Endodermal cell (in vitro differentiated cells): ENCODE measurements at regions not wholly inside any gene's neighbourhood (a gene's known extent, or its start where the extent isn't known, plus 50 kb on each side); places are given as distances from the start of the nearest gene placed in this dataset.

Experiments
- DNase-seq: peaks from one replicate; pipeline ENCODE4 v3.0.0-alpha.2; 2017
- H3K27ac ChIP-seq: 2 replicates; pipeline ENCODE4 v1.5.1; 2013; ENCODE audit warnings: mild to moderate bottlenecking, low read depth, low read length, moderate library complexity
- H3K27me3 ChIP-seq: 2 replicates; pipeline ENCODE4 v1.6.1; 2013; ENCODE audit warnings: mild to moderate bottlenecking, low read length, moderate library complexity; ENCODE audit not compliant: insufficient read depth, control insufficient read depth, poor library complexity, severe bottlenecking
- H3K36me3 ChIP-seq: 2 replicates; pipeline ENCODE4 v1.7.0; 2013; ENCODE audit warnings: mild to moderate bottlenecking, low read length, moderate library complexity; ENCODE audit not compliant: control insufficient read depth, insufficient read depth
- H3K4me1 ChIP-seq: one replicate; pipeline ENCODE4 v1.7.0; 2013; ENCODE audit warnings: low read length; ENCODE audit not compliant: control insufficient read depth, insufficient read depth
- H3K4me3 ChIP-seq: 2 replicates; pipeline ENCODE4 v1.5.1; 2013; ENCODE audit warnings: mild to moderate bottlenecking, low read length, moderate library complexity
- H3K9ac ChIP-seq: 2 replicates; pipeline ENCODE4 v1.6.1; 2013; ENCODE audit warnings: mild to moderate bottlenecking, low read length, moderate library complexity; ENCODE audit not compliant: poor library complexity, severe bottlenecking; ENCODE audit errors: extremely low read depth
- H3K9me3 ChIP-seq: 2 replicates; pipeline ENCODE4 v1.6.1; 2013; ENCODE audit warnings: mild to moderate bottlenecking, low read length, moderate library complexity; ENCODE audit not compliant: control insufficient read depth
- H3K27ac Mint-ChIP-seq: 2 replicates; pipeline ENCODE4 v1.8.0; 2020; ENCODE audit warnings: mixed read lengths
- H3K27me3 Mint-ChIP-seq: 2 replicates; pipeline ENCODE4 v1.8.0; 2021; ENCODE audit warnings: mild to moderate bottlenecking, mixed read lengths; ENCODE audit not compliant: insufficient read depth
- H3K36me3 Mint-ChIP-seq: 2 replicates; pipeline ENCODE4 v1.8.0; 2020; ENCODE audit warnings: low read depth, mixed read lengths
- H3K4me1 Mint-ChIP-seq: 2 replicates; pipeline ENCODE4 v1.8.0; 2020; ENCODE audit warnings: mixed read lengths
- H3K4me3 Mint-ChIP-seq: 2 replicates; pipeline ENCODE4 v1.8.0; 2020; ENCODE audit warnings: mild to moderate bottlenecking, moderate library complexity, mixed read lengths
- H3K9me3 Mint-ChIP-seq: 2 replicates; pipeline ENCODE4 v1.8.0; 2020; ENCODE audit warnings: mild to moderate bottlenecking, mixed read lengths
- WGBS, 2 experiments: methylation state at CpG; one replicate each; pipeline versions ENCODE4 v1.1.5 to v1.1.7; 2013; ENCODE audit warnings: missing lambda C conversion rate in 2 of 2, mixed read lengths in 1 of 2; ENCODE audit not compliant: insufficient coverage in 1 of 2, insufficient read length in 1 of 2; 5-methylcytosine and 5-hydroxymethylcytosine counted together
- TF ChIP-seq, protein P1 (sequence below): fragments of 200-600 bp; sonication (generic); conservative IDR thresholded peaks from 2 replicates; pipeline ENCODE4 v1.5.0; 2021; ENCODE audit warnings: antibody characterized with exemption, mild to moderate bottlenecking

DNA sequence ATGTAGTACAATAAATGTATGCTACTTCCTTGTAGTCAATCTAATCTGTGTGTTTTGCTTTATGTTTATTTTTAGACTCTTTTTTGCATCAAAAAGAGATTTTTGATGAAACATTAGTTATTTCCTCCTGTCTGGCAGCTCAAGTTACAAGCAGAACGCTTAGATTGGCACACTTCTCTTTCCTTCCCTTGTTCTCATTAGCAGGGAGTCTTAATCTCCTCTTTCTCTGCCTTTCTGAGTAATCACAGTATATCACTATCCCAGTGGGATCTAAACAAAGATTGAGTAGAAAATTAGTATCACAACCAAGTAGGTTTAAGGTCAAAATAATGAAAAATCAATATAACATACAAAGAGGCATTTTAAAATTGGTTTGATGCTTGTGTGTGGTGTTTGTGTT is 1192.6 kb downstream of the C4orf33 start:
- Histone ChIP-seq H3K27me3 (no peaks in the 10 kb centered on the region), H3K4me1 (peaks cover 4% of the 10 kb centered on the region), H3K36me3 (no peaks in the 10 kb centered on the region), H3K9me3 (no peaks in the 10 kb centered on the region), H3K4me3 (peak overlapping the region; percentile 24), H3K27ac (no peak overlapping the region), H3K9ac (no peak overlapping the region)
- no peak for DNase-seq
- Mint-ChIP-seq H3K36me3 (peaks cover 1% of the 10 kb centered on the region), H3K9me3 (peaks cover 5% of the 10 kb centered on the region), H3K4me1 (peaks cover 23% of the 10 kb centered on the region), H3K27ac (no peak overlapping the region), H3K27me3 (no peaks in the 10 kb centered on the region), H3K4me3 (no peak overlapping the region)
- 13 to 18% methylated on average over 1 of the region's 1 CpG for WGBS, 2 experiments
- TF ChIP-seq, protein P1, sequence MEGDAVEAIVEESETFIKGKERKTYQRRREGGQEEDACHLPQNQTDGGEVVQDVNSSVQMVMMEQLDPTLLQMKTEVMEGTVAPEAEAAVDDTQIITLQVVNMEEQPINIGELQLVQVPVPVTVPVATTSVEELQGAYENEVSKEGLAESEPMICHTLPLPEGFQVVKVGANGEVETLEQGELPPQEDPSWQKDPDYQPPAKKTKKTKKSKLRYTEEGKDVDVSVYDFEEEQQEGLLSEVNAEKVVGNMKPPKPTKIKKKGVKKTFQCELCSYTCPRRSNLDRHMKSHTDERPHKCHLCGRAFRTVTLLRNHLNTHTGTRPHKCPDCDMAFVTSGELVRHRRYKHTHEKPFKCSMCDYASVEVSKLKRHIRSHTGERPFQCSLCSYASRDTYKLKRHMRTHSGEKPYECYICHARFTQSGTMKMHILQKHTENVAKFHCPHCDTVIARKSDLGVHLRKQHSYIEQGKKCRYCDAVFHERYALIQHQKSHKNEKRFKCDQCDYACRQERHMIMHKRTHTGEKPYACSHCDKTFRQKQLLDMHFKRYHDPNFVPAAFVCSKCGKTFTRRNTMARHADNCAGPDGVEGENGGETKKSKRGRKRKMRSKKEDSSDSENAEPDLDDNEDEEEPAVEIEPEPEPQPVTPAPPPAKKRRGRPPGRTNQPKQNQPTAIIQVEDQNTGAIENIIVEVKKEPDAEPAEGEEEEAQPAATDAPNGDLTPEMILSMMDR: no peak

GRCh38 chr4:130293692-130294091 is 1197.7 kb downstream of the C4orf33 start:
- no peak overlapping the region for H3K9ac ChIP-seq
- Mint-ChIP-seq H3K27ac (no peak overlapping the region), H3K9me3 (peaks cover 4% of the 10 kb centered on the region), H3K36me3 (no peaks in the 10 kb centered on the region), H3K27me3 (no peaks in the 10 kb centered on the region), H3K4me1 (peaks cover 17% of the 10 kb centered on the region), H3K4me3 (no peak overlapping the region)
- no peak for DNase-seq
- TF ChIP-seq, protein P1: no peak
- no peaks in the 10 kb centered on the region for H3K27me3 ChIP-seq
- no peak overlapping the region for H3K27ac ChIP-seq
- no peaks in the 10 kb centered on the region for H3K9me3 ChIP-seq
- H3K4me1 ChIP-seq: no peaks in the 10 kb centered on the region
- no peak overlapping the region for H3K4me3 ChIP-seq
- H3K36me3 ChIP-seq: no peaks in the 10 kb centered on the region

DNA sequence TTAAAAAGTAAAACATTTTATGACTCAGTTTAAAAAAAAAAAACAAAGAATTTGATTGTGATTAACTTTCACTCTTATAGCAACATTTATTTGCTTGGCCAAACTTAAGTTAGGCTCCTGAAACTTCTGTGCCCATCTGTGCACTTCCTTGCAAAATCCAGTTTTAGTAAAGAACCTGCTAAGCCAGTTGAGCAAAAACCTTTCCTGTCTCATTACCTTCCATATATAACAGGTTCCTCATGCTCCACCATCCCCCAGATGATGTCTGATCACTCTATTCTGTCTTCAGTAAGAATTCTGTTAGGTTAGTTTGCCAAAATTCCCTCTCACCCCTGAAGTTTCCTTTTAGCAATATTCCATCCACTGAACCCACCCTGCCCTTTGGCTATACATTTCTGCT is 1200.5 kb downstream of the C4orf33 start:
- no peak for DNase-seq

More for the DNA sequence above, 1200.5 kb downstream of the C4orf33 start:
- Mint-ChIP-seq H3K4me1 (no peaks in the 10 kb centered on the region), H3K36me3 (no peaks in the 10 kb centered on the region), H3K27ac (no peak overlapping the region), H3K27me3 (no peaks in the 10 kb centered on the region), H3K4me3 (no peak overlapping the region), H3K9me3 (peaks cover 15% of the 10 kb centered on the region)
- H3K27ac ChIP-seq: no peak overlapping the region
- TF ChIP-seq, protein P1: no peak
- H3K36me3 ChIP-seq: no peaks in the 10 kb centered on the region
- no peak overlapping the region for H3K4me3 ChIP-seq
- no peaks in the 10 kb centered on the region for H3K27me3 ChIP-seq
- peaks cover 10% of the 10 kb centered on the region for H3K9me3 ChIP-seq
- no peaks in the 10 kb centered on the region for H3K4me1 ChIP-seq
- no peak overlapping the region for H3K9ac ChIP-seq
